ENCODE measurements at regions not wholly inside any gene's neighbourhood (a gene's known extent, or its start where the extent isn't known, plus 50 kb on each side); places are given as distances from the start of the nearest gene placed in this dataset.

- TF ChIP-seq YBX1 (IDR thresholded peaks at IDR 0.05): no peak
- no peak for TF ChIP-seq YY1 (IDR thresholded peaks at IDR 0.05; ENCODE audit: low read depth, low read length)
- no peak for TF ChIP-seq CREB1 (IDR thresholded peaks at IDR 0.05; ENCODE audit: low read depth)
- TF ChIP-seq CTCF (IDR thresholded peaks at IDR 0.05 in 2 of 3, conservative IDR thresholded peaks at IDR 0.05 in 1 of 3; ENCODE audit: control insufficient read depth in 2 of 3, extremely low read depth in 1 of 3, insufficient read depth in 1 of 3, low read depth in 3 of 3, low read length in 3 of 3): no peak
- TF ChIP-seq MAX (IDR thresholded peaks at IDR 0.05; ENCODE audit: low read depth, low read length): no peak
- no peak for TF ChIP-seq SP1 (IDR thresholded peaks at IDR 0.05; ENCODE audit: low read depth, low read length)
These were observed 167.8 kb downstream of the PMAIP1 start for GRCh38 chr18:60067426-60068210.

All from GM12878 (cell line).